Caco-2 (cell line): ENCODE measurements at regions not wholly inside any gene's neighbourhood (a gene's known extent, or its start where the extent isn't known, plus 50 kb on each side); places are given as distances from the start of the nearest gene placed in this dataset.

Experiments used
- BruUV-seq: library from RNA; stranded (reverse); fragments of 400-500 nt; replicated peaks from 2 replicates; lab custom pipeline; 2021; lab: Mats Ljungman, UMichigan
- CTCF ChIA-PET: fragments of 300-600 bp; sonication (Branson Sonifier 250); formaldehyde crosslinking; loops from one replicate; lab custom pipeline; 2022; ENCODE audit warnings: antibody characterized with exemption; lab: Charles Lee
- POLR2A ChIA-PET: fragments of 300-600 bp; sonication (Branson Sonifier 250); formaldehyde crosslinking; loops from one replicate; lab custom pipeline; 2022; ENCODE audit warnings: antibody characterized with exemption; lab: Charles Lee
- DNase-seq, 2 experiments: peaks; one replicate each; pipeline versions ENCODE4 v3.0.0 to v3.0.0-alpha.2; 2020 to 2022
- H3K27me3 ChIP-seq: replicated peaks from 2 replicates; pipeline ENCODE4 v1.6.0; 2011; ENCODE audit warnings: low read length; ENCODE audit not compliant: control insufficient read depth, insufficient read depth
- H3K36me3 ChIP-seq: 2 replicates; pipeline ENCODE4 v1.5.1; 2011; ENCODE audit warnings: low read length; ENCODE audit not compliant: control insufficient read depth, insufficient read depth
- H3K4me1 ChIP-seq: fragments of 250-450 bp; sonication (Bioruptor Pico); 2 replicates; pipeline ENCODE4 v1.5.1; 2020; ENCODE audit warnings: mild to moderate bottlenecking
- H3K4me3 ChIP-seq: 2 replicates; pipeline ENCODE4 v1.5.1; 2011; ENCODE audit warnings: low read depth, mild to moderate bottlenecking, control low read depth, low read length
- H3K9me3 ChIP-seq: fragments of 250-450 bp; sonication (Bioruptor Pico); 2 replicates; pipeline ENCODE4 v1.5.1; 2020; ENCODE audit warnings: mild to moderate bottlenecking, moderate library complexity
- H3K27ac Mint-ChIP-seq: one replicate; pipeline ENCODE4 v1.8.0; 2022; ENCODE audit warnings: mixed read lengths; ENCODE audit not compliant: unreplicated experiment
- H3K27me3 Mint-ChIP-seq: one replicate; pipeline ENCODE4 v1.8.0; 2022; ENCODE audit warnings: mixed read lengths; ENCODE audit not compliant: insufficient read depth, unreplicated experiment
- H3K36me3 Mint-ChIP-seq: one replicate; pipeline ENCODE4 v1.8.0; 2022; ENCODE audit warnings: mild to moderate bottlenecking, mixed read lengths; ENCODE audit not compliant: insufficient read depth, unreplicated experiment
- H3K4me1 Mint-ChIP-seq: one replicate; pipeline ENCODE4 v1.8.0; 2022; ENCODE audit warnings: low read depth, mixed read lengths; ENCODE audit not compliant: unreplicated experiment
- H3K4me3 Mint-ChIP-seq: one replicate; pipeline ENCODE4 v1.8.0; 2022; ENCODE audit warnings: mild to moderate bottlenecking, moderate library complexity, mixed read lengths; ENCODE audit not compliant: unreplicated experiment
- H3K9me3 Mint-ChIP-seq: one replicate; pipeline ENCODE4 v1.8.0; 2022; ENCODE audit warnings: mixed read lengths; ENCODE audit not compliant: unreplicated experiment
- CTCF ChIP-seq, 2 experiments: fragments of 200-600 bp in 1 of 2; IDR thresholded peaks; 1 replicate in 1 of 2; 2 replicates in 1 of 2; pipeline versions ENCODE4 v1.5.1 to v1.8.0; 2011 to 2022; ENCODE audit warnings: antibody characterized with exemption in 1 of 2, control low read depth in 1 of 2, inconsistent platforms in 1 of 2, low read depth in 1 of 2, low read length in 1 of 2, mild to moderate bottlenecking in 1 of 2, moderate library complexity in 1 of 2; ENCODE audit not compliant: insufficient read depth in 1 of 2, severe bottlenecking in 1 of 2, unreplicated experiment in 1 of 2
- intact Hi-C: fragments of 100-400 bp; cut with micrococcal nuclease; formaldehyde crosslinking; loops from one replicate; pipeline ENCODE4 v1.10.0; 2022; ENCODE audit not compliant: unreplicated experiment

- CTCF ChIA-PET = no interaction called here
Observed at GRCh38 chr7:42588876-42589275, 323.0 kb downstream of the C7orf25 start.

GRCh38 chr7:42587806-42588205 lies 324.1 kb downstream of the C7orf25 start:
- no peaks in the 10 kb centered on the region for H3K27me3 Mint-ChIP-seq
- intact Hi-C loops = no loop called here
- TF ChIP-seq CTCF (IDR thresholded peaks at IDR 0.05; ENCODE audit: insufficient read depth in 1 of 2, low read depth in 1 of 2, low read length in 1 of 2, severe bottlenecking in 1 of 2, unreplicated experiment in 1 of 2) = no peak
- H3K4me1 Mint-ChIP-seq = no peaks in the 10 kb centered on the region
- Histone ChIP-seq H3K4me1 (no peaks in the 10 kb centered on the region), H3K36me3 (no peaks in the 10 kb centered on the region), H3K9me3 (no peaks in the 10 kb centered on the region), H3K4me3 (no peak overlapping the region), H3K27me3 (no peaks in the 10 kb centered on the region)
- H3K9me3 Mint-ChIP-seq = peaks cover 38% of the 10 kb centered on the region
- no peak overlapping the region for H3K27ac Mint-ChIP-seq
- ChIA-PET CTCF (no interaction called here), POLR2A (no interaction called here)
- no peak overlapping the region for H3K4me3 Mint-ChIP-seq
- H3K36me3 Mint-ChIP-seq = no peaks in the 10 kb centered on the region
- no TSS peak for BruUV-seq
- no peak for DNase-seq

More at GRCh38 chr7:42588876-42589275, 323.0 kb downstream of the C7orf25 start:
- Histone ChIP-seq H3K4me1 (no peaks in the 10 kb centered on the region), H3K4me3 (no peak overlapping the region), H3K27me3 (no peaks in the 10 kb centered on the region), H3K9me3 (no peaks in the 10 kb centered on the region), H3K36me3 (no peaks in the 10 kb centered on the region)
- Mint-ChIP-seq H3K27ac (no peak overlapping the region), H3K36me3 (no peaks in the 10 kb centered on the region), H3K27me3 (no peaks in the 10 kb centered on the region), H3K4me1 (no peaks in the 10 kb centered on the region), H3K4me3 (no peak overlapping the region), H3K9me3 (peaks cover 37% of the 10 kb centered on the region)
- TF ChIP-seq CTCF (IDR thresholded peaks at IDR 0.05; ENCODE audit: insufficient read depth in 1 of 2, low read depth in 1 of 2, low read length in 1 of 2, severe bottlenecking in 1 of 2, unreplicated experiment in 1 of 2) = no peak
- intact Hi-C loops = no loop called here
- POLR2A ChIA-PET = no interaction called here
- BruUV-seq = no TSS peak
- no peak for DNase-seq

- Mint-ChIP-seq H3K27me3 (peaks cover 2% of the 10 kb centered on the region), H3K36me3 (no peaks in the 10 kb centered on the region), H3K4me3 (no peak overlapping the region), H3K27ac (no peak overlapping the region), H3K4me1 (no peaks in the 10 kb centered on the region), H3K9me3 (peaks cover 24% of the 10 kb centered on the region)
- no peak for DNase-seq
- no peaks in the 10 kb centered on the region for H3K9me3 ChIP-seq
- no peaks in the 10 kb centered on the region for H3K27me3 ChIP-seq
- POLR2A ChIA-PET = no interaction called here
- intact Hi-C loops = no loop called here
- no peaks in the 10 kb centered on the region for H3K4me1 ChIP-seq
- no peak for TF ChIP-seq CTCF (IDR thresholded peaks at IDR 0.05; ENCODE audit: insufficient read depth in 1 of 2, low read depth in 1 of 2, low read length in 1 of 2, severe bottlenecking in 1 of 2, unreplicated experiment in 1 of 2)
- H3K36me3 ChIP-seq = no peaks in the 10 kb centered on the region
- CTCF ChIA-PET = no interaction called here
- no peak overlapping the region for H3K4me3 ChIP-seq
- BruUV-seq = no TSS peak
Observed at GRCh38 chr7:42580061-42580460, 331.8 kb downstream of the C7orf25 start.
